Fibroblast of the conjunctiva (primary cell): ENCODE measurements at regions not wholly inside any gene's neighbourhood (a gene's known extent, or its start where the extent isn't known, plus 50 kb on each side); places are given as distances from the start of the nearest gene placed in this dataset.

ENCODE experiments used
- DNase-seq: peaks from one replicate; pipeline ENCODE4 v3.0.0-alpha.2; 2010; ENCODE audit warnings: low read depth

- no peak for DNase-seq
Observed at GRCh38 chr6:126148853-126149252, 162.5 kb downstream of the TRMT11 start.

DNA sequence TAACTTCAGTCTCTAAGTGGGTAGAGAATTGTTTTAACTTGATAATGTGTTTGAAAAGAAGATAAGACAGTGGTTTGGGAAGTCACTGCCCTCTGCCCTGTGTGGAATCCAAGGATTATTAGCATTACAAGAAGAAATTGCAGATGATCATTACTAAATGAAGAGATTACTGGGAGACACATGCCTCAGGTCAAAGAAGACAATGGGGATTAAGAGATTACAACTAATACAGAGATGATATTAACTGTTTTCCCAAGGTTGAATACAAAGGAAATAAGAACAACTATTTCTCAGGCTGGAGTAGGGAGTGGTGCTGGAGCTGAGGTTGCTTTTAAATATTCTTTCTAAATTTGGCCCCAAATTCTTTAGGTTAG lies 166.0 kb downstream of the TRMT11 start:
- DNase-seq, result no peak

DNA sequence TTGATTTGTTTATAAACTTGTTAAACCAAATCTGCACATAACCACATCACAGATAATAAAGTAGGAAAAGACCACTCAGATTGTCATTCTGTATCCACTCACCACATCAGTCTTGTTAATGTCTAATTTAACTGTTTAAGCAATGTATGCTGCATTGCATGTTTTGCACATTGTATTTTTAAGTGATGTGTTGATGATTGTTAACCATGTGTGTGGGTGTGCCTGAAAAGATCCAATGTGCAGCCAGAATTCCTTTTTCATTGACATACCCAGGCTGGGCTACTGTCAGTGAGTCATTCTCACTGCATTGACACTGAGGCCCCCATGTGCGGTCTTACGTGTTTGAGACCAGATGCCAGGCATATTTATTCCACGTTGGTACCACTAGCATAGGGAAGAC lies 167.3 kb downstream of the TRMT11 start:
- no peak for DNase-seq

- DNase-seq, result no peak
Observed at GRCh38 chr6:126156973-126157372, 170.6 kb downstream of the TRMT11 start.

GRCh38 chr6:126167726-126168125 lies 172.2 kb upstream of the CENPW start:
- no peak for DNase-seq

DNA sequence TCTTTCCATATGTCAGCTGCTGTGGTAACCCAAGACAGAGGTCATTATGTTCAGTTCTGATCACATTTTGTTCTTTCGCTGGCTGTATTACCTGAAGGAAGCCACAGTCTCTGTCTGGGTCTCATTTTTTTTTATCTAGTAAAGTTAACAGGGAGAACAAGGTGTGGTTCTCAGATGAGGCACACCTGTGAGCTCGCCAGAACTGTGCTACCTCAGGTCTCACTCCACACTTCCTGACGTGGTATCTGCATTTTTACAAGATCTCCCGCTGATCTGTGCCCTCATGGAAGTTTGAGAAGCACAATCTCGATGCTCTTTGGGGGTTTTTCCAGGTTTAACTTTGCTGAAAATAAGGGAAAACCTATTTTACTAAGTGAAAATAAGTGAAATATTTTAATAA lies 169.5 kb upstream of the CENPW start:
- DNase-seq, result no peak

DNA sequence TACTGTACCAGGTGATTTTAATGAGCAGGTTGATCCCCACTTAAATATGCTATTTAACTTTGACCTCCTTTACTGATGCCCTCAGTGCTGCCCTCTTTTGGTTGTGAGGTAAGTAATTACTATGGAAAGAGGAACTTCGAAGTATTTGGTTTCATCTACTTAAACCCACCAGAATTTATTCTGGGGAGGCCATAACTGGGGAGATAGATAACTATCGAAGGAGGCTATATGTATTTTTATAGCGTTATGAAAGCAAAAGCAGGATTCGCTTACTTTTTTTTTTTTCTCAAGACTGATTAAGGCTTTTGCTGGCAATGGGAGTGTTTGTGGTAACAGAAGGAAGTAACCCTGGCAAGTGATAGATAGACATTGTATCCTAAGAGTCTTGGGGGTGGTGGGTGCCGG lies 168.9 kb upstream of the CENPW start:
- peak; percentile 9 for DNase-seq

GRCh38 chr6:126172131-126172530 lies 167.8 kb upstream of the CENPW start:
- DNase-seq, result no peak

DNA sequence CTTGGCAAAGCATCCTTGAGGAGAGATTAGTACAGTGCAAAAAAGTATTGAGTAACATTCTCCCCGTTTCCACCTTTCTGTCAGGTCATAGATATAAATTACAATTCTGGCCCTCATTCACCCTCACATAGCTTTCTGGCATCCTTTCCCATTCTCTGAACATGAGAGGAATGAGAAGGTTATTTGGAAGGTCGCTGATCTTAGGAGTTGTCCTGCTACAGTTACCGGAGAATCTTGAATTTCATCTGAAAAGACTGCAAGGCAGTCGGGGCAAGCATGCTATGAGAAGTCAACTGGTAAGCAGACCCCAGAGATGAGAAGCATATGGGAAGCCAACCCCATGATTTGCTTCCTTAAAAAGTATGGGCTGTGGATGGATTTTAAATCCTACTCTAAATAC lies 166.7 kb upstream of the CENPW start:
- no peak for DNase-seq

GRCh38 chr6:126174697-126175096 lies 165.2 kb upstream of the CENPW start:
- no peak for DNase-seq

DNA sequence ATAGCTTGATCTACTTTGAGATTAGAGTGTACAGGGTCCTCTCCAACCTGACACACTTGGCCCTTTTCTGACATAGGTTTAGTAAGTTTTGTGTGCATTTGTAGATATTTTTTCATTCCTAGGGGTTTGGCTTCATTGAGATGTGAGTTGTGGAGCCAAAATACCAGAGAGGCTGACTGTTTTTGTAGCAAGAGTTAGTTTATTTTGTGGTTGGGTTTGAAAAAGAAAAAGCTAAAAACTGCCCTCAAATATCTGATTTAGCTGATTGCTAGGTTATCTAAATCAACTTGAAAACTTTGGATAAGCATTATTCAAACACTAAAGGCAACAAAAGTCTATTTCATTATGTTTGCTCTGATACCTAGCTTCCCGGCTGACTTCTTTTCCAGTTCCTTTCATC lies 164.7 kb upstream of the CENPW start:
- no peak for DNase-seq

DNA sequence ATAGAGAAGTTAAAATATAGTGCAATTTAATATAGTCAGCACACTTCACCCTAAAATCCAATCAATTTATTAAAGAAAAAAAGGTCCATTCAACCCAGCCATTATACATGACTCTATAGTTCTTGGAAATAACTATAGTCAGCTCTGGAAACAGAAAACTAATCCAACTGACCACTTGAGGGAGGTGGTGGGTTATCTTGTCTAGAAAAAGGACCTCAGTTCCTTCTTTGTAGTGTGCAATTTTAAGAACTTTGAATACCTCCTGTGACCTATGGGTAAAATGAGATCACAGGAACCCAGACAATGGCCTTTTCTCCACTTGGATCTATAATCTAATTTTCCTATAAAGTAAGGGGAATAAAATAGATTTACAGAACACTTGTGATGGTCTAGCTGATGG lies 163.6 kb upstream of the CENPW start:
- DNase-seq, result no peak

- DNase-seq, result peak; percentile 26
Observed at GRCh38 chr6:126180585-126180984, 159.3 kb upstream of the CENPW start.

- no peak for DNase-seq
Observed at GRCh38 chr6:126181173-126181741, 158.7 kb upstream of the CENPW start.

GRCh38 chr6:126181890-126182289 lies 158.0 kb upstream of the CENPW start:
- DNase-seq, result no peak

DNA sequence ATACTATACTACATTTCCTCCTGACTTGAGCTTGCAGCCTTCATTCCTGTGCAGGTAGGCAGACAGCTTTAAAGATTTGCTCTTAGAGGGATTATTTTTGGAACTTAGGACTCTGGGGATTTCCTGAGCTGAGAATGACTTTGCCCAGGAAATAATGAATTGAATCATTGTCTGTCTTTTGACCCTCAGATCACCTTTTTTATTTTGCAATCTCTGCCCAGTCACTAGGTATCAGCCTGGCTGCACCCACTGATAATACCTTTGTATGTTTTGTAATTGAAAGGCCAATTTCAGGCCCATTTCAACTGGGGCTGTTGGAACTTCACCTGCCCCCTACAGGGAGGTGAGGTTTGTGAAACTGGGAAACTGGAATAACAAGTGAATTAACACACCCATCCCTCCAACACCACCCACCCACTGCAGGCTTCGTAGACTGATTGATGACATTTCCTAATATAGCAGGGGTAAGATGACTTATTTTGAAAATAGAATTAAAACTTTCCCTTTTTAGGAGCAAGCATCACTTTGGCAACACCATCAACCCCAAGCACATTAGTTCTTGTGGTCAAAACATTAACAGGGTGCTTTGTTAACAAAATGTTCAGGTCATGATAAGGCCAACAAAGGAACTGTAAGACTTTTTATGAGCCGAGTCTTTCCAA lies 157.1 kb upstream of the CENPW start:
- DNase-seq, result no peak

- no peak for DNase-seq
Observed at GRCh38 chr6:126185774-126186173, 154.1 kb upstream of the CENPW start.

- DNase-seq, result peak; percentile 12
Observed at GRCh38 chr6:126188279-126188909, 151.5 kb upstream of the CENPW start.

DNA sequence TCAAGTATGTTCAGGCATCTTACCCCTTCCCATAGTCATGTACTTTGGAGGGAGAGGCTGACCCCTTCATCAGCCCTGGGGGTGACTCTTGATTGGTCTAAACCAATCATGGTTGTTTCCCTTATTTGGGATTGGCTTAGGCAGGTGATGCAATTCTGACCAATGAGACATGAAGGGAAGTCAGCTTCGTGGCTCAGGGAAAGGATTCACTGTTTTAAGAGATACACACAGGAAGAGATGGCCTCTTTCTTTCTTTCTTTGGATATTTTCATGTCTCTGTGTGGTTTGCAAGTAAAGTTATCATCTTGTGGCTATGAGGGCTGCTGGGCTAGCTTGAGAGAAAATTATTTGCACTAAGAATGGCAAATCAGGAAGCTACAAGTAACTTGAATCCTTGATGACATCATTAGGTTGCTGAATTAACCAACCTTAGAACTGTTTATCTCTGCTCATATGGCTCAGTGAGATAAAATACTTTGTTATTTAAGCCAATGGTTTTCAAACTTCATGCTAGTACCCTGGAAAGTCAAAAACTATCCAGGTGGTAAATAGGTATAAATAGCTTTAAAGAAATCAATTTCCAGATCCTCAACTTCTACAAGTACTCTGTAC lies 144.2 kb upstream of the CENPW start:
- DNase-seq, result no peak

- no peak for DNase-seq
Observed at GRCh38 chr6:126198631-126199030, 141.3 kb upstream of the CENPW start.

- DNase-seq, result no peak
Observed at GRCh38 chr6:126199466-126199865, 140.4 kb upstream of the CENPW start.

DNA sequence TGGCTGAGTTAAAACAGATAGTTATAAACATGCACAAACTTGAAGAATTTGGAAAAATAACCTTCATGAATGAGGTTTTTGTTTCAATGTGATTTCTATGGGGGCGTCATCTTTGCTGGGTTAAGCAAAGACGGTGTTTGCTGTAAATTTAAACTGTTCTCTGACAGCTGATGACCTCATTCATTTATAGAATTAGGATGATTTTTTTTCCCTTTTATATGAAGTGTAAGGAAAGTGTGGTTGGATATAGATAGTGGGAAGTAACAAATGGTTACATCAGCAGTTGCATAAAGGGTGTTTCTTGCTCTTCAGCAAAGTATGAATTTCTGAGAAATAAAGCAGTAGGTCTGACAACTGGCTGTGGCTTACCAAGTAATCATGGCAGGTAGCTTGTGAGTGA lies 137.2 kb upstream of the CENPW start:
- DNase-seq, result no peak

DNA sequence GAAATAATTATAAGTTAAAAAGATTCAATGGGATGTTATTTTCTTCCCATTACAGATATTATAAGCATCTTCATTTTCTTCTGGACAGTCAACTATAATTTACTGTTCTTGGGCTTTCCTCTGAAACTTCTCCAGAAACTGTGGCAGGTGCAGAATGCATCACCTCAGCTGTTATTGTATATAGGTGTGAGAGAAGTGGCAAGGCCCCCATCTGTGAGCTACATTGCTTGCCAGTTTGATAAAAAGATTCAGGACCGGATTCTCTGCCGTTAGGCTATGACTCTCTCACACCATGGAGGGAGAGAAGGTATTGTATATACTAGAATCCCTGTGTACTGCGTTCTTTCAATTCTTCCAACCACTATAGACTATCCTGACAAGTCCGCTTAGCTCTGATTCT lies 135.8 kb upstream of the CENPW start:
- DNase-seq, result no peak
